GM21723 (cell line): ENCODE measurements at regions not wholly inside any gene's neighbourhood (a gene's known extent, or its start where the extent isn't known, plus 50 kb on each side); places are given as distances from the start of the nearest gene placed in this dataset.

Experiments
- ATAC-seq: cut with Tn5 transposase; IDR thresholded peaks from one replicate; pipeline ENCODE4 v1.9.1; 2021; ENCODE audit warnings: mild to moderate bottlenecking, moderate library complexity; ENCODE audit not compliant: unreplicated experiment

DNA sequence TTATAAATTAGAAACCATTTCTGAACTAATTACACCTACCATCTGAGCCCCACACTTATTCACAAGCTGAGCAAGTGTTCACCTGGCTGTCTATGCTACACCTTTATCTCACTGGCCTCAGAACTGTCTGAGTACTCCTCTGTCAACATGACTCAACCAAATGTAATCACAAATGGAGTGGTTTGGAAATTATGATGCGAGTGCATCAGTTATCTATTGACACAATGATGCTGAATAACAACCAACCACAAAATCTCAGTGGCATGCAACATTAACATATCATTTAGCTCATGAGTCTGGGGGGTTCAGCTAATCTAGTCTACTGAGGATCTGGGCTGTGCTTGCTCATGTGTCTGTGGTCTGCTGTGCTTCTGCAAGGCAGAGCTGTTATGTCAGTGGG is 184.2 kb upstream of the NXPH2 start:
- no peak for ATAC-seq

- no peak for ATAC-seq
These were observed 182.5 kb upstream of the NXPH2 start for GRCh38 chr2:138962686-138963085.

GRCh38 chr2:138960191-138960590 is 180.0 kb upstream of the NXPH2 start:
- no peak for ATAC-seq

GRCh38 chr2:138959031-138959430 is 178.8 kb upstream of the NXPH2 start:
- ATAC-seq = no peak

DNA sequence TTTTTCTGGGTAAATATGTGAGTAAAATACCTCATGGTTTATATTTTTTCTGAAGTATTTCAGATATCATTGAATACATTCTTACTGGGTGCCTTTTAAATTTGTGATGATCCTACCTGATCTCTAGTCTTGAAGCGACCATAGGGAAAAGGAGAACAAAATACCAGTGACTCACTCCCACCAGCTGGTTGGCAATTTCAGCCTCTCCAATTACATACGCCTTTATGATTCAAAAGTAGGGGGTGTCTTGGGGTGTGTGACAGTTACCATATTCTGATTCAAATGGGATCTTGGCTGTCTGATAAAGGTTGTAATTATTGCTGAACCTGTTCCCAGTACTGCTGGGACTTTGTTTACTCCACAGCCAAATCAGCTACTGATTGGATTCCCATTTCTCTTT is 175.9 kb upstream of the NXPH2 start:
- ATAC-seq = no peak

GRCh38 chr2:138950486-138950885 is 170.3 kb upstream of the NXPH2 start:
- ATAC-seq = no peak

- no peak for ATAC-seq
These were observed 169.3 kb upstream of the NXPH2 start for GRCh38 chr2:138949517-138949916.

DNA sequence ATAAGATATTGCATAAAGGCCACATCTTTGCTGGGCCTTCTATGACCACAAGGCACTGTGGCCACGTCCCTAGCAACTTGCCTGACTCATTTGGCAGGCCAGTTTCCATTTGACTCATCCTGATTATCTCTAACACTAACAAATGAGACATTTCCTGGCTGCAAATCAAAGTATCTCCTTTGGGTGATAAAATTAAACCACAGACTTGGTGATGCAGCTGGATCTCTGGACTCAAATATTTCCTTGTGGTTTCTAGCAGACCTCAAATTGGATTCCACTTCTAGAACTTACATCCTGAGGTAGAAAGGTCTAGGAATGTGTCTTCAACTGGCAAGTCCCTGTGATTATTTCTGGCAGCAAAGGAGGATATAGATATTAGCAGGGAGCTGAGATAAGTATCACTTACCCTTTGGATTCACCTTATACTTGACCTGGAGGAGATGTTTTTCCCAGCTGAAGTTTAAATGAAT is 167.9 kb upstream of the NXPH2 start:
- ATAC-seq = peak; percentile 62

- ATAC-seq = no peak
These were observed 163.3 kb upstream of the NXPH2 start for GRCh38 chr2:138943470-138943869.

DNA sequence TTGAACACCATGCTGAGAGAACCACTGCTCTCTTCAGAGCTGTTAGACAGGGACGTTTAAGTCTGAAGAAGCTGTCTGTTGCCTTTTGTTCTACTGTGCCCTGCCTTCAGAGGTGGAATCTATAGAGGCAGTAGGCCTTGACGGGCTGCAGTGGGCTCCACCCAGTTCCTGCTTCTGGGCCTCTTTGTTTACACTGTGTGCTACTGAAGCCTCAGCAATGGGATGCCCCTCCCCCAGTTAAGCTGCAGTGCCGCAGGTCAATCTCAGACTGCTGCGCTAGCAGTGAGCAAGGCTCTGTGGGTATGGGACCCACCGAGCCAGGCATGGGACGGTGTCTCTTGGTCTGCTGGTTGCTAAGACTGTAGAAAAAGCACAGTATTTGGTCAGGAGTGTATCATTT is 162.3 kb upstream of the NXPH2 start:
- no peak for ATAC-seq

- ATAC-seq = no peak
These were observed 151.4 kb upstream of the NXPH2 start for GRCh38 chr2:138931284-138932256.

DNA sequence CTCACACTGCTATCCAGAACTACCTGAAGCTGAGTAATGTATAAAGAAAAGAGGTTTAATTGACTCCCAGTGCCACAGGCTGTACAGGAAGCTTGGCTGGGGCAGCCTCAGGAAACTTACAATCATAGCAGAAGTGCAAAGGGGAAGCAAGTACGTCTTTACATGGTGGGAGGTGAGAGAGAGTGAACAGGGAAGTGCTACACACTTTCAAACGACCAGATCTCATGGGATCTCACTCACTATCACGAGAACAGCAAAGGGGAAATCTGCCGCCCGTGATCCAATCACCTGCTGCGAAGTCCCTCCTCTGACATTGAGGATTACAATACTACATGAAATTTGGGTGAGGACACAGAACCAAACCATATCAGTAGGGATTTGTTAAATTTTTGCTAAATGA is 150.4 kb upstream of the NXPH2 start:
- no peak for ATAC-seq

DNA sequence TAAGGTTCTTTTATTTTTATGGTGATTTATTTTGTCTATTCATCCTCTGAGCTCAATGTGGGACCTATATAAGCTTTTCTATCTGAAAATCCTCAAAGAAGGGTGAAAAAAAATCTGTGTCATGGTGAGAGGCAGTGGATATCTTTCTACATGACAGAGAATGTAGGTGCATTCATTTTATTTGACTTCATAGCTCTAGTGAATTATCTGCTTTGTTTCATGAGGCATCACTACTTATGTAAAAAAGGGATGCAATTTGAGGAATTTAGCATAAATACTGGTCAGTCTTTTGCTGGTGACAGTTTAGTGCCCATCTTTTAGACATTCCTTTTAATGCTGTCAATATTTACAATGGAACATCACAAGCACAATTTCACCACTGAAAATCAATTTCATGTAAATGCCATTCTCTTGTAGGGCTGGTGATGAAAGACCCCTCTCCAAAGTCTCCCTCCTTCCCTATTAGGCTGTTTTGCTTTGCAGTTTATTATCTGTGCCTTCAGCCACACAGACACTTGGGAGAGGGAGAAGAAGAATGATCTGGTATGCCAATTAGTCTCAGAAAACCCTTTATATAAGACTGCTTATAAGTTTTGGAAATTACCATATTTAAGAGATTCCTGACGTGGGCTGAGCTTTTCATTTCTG is 148.3 kb upstream of the NXPH2 start:
- ATAC-seq = no peak

GRCh38 chr2:138922973-138923563 is 142.9 kb upstream of the NXPH2 start:
- ATAC-seq = no peak

DNA sequence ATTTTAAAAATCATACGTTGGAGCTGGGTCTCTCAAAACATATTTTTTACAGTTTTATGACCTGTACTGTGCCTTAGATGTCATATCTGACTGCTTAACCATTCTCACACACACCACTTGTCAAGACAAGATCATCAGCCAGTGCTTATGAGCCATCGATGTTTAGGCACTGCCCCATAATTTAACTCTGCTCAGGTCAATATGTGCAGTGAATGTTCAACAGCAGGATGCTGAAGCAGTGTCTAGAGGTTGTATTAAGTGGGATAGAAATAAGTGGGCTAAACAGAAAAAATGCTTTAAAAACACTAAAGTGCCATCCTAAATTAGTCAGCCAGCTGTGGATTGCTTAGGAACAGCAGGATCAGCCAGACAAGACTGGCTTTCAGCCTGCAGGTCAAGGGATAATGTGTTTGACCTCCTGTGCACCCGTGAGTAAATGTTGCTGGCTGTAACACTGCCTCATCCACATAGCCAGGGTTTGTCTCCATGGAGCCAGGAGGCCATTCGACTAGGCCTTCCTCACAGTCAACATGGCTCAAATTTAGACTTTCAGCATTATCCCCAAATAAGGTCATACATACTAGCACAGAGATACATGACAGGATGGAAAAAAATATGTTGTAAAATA is 139.0 kb upstream of the NXPH2 start:
- no peak for ATAC-seq

- ATAC-seq = no peak
These were observed 130.2 kb upstream of the NXPH2 start for GRCh38 chr2:138910427-138910826.

GRCh38 chr2:138906549-138906948 is 126.4 kb upstream of the NXPH2 start:
- no peak for ATAC-seq

- no peak for ATAC-seq
These were observed 122.2 kb upstream of the NXPH2 start for GRCh38 chr2:138902239-138902871.

DNA sequence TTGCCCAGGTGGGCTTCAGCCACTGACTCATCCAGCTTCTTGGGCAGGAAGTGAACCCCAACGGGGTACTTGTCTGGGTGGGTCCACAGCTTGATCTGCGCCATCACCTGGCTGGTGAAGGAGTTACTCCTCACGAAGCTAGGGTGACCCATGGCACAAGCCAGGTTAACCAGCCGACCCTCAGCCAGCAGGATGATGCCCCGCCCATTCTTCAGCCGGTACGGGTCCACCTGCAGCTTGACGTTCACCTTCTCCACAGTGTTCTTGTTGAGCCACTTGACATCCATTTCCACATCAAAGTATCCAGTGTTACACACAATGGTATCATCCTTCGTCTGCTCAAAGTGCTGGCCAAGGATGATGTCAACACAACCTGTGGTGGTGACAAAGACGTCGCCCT is 121.3 kb upstream of the NXPH2 start:
- no peak for ATAC-seq

DNA sequence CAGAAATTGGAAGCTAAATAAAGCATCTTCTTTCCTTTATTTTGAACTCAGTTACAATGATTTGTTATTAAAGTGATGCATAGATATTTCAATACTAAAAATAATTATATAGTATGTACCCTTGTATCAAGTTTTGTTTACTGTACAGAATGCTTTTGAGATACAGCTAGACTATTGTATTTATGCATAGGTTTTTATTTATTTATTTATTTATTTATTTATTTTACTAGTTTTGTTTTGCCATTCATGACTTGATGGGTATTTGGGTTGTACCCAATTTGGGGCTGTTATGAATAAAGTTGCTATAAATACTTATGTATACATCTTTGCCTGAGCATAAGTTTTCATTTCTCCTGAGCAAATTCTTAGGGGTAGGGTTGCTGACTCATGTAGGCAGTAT is 118.7 kb upstream of the NXPH2 start:
- ATAC-seq = no peak

DNA sequence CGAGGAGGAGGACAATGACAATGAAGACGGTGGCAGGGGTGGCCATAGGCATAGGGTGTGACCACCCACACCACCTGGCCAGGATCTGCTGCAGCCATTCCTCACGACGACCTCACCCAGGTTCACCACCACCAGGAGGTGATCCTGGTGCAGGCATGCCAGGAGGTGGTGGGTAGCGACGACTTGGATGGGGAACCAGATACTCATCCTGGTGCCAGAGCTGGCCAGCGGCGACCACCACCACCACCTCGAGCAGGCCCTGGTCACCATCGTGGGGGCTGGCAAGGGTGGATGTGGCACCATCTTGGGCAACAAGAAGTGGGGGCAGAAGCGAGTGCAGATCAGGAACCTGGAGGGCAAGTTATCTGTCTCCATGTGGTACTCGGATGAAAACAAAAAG is 117.1 kb upstream of the NXPH2 start:
- no peak for ATAC-seq
